ENCODE measurements at regions not wholly inside any gene's neighbourhood (a gene's known extent, or its start where the extent isn't known, plus 50 kb on each side); places are given as distances from the start of the nearest gene placed in this dataset.
"Not testable (repeated sequence)": the region's sequence is repeated elsewhere in the genome, so short reads cannot be mapped to it uniquely, and the experiment has no call there.

DNA sequence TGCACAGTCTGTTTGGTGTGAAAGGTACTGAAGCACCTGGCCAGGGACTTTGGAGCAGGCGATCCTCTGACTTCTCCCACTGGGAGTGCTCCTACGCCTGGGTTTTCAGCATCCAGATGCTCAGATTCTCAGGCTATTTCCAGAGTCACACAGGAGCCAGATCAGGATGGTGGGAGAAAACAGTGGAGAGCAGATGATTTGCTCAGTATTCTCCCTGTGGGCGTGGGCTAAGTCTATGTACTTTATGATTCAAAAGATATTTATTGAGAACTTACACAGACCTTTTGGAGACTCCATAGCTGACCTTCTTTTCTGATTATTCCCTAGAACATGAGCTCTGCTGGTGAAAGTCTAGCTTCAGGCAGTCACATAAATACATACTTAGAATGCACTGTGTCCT lies 134.6 kb downstream of the TENT5C start:
- 54 to 80% methylated on average over 1 to 3 of the region's 3 CpGs for WGBS, 2 donors (ENCODE audit: low coverage in 1 of 2)

DNA sequence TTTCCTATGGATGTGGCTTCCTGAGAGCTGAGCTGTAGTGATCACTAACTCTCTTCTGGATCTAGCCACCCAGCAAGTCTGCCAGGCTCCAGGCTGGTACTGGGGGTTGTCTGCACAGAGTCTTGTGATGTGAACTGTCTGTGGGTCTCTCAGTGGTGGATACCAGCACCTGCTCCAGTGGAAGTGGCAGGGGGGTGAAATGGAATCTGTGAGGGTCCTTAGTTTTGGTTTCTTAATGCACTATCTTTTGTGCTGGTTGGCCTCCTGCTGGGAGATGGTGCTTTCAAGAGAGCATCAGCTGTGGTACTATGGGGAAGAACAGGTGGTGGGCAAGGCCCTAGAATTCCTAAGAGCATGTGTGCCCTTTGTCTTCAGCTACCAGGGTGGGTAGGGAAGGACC lies 140.7 kb downstream of the TENT5C start:
- not testable (repeated sequence) for H3K27ac ChIP-seq, H3K9me3 ChIP-seq, H3K4me1 ChIP-seq, H3K4me3 ChIP-seq, H3K27me3 ChIP-seq, H3K36me3 ChIP-seq, ATAC-seq

More for the DNA sequence above, 134.6 kb downstream of the TENT5C start:
- Histone ChIP-seq H3K27me3 (no peaks in the 10 kb centered on the region), H3K4me1 (peaks cover 0 to 2% (median 0%) of the 10 kb centered on the region in 3 donors), H3K9me3 (no peaks in the 10 kb centered on the region), H3K27ac (no peak overlapping the region), H3K4me3 (no peak overlapping the region), H3K36me3 (no peaks in the 10 kb centered on the region)
- ATAC-seq, result no peak
- no peak for TF ChIP-seq POLR2A (IDR thresholded peaks at IDR 0.05)
- no peak for TF ChIP-seq POLR2AphosphoS5 (IDR thresholded peaks at IDR 0.05)
- TF ChIP-seq CTCF (IDR thresholded peaks at IDR 0.05), result no peak
- TF ChIP-seq EP300 (IDR thresholded peaks at IDR 0.05), result no peak

DNA sequence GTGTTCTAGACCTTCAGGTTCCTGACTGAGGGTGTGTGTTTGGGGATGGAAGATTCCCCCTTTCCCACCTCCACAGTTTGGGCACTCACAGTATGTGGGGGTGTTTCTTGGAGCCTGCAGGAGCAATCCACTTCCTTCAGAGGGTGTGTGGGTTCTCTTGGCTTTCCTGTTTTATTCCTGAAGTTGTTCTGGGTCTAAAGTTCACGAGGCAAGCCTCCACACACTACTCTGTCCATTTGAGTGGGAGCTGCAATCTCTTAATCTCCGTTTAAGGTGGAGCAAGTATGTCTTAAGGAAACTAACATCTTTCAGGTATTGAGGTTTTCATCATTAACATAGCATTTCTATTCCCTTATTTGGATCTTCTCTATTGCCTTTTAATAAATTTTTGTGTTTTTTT lies 141.8 kb downstream of the TENT5C start:
- H3K36me3 ChIP-seq, result no peaks in the 10 kb centered on the region
- no peak for ATAC-seq
- no peaks in the 10 kb centered on the region for H3K27me3 ChIP-seq
- TF ChIP-seq POLR2A (IDR thresholded peaks at IDR 0.05), result no peak
- TF ChIP-seq CTCF (IDR thresholded peaks at IDR 0.05), result no peak
- no peak for TF ChIP-seq POLR2AphosphoS5 (IDR thresholded peaks at IDR 0.05)
- no peak for TF ChIP-seq EP300 (IDR thresholded peaks at IDR 0.05)
- 53 to 73% methylated on average over 2 of the region's 2 CpGs for whole genome bisulfite sequencing, 2 donors (ENCODE audit: low coverage in 1 of 2)
- H3K4me1 ChIP-seq, result no peaks in the 10 kb centered on the region
- H3K27ac ChIP-seq, result no peak overlapping the region
- no peak overlapping the region for H3K4me3 ChIP-seq
- H3K9me3 ChIP-seq, result no peaks in the 10 kb centered on the region

DNA sequence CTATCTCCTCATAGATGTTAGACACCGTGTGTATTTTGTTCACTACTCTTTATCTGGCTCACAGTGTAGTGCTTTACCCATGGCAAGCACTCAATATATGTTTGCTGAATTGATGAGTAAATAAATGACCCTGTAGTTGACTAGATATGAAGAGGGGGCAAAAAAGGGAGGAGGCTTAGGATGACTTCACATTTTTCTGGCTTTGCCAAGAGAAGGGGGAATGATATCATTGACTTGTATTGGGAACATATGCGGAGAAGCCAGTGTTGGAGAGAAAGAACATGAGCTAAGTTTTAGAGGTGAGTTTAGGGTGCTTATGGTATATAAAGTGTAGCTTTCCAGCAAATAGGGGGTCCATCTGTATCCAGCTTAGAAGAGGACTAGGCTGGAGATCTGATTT lies 145.5 kb downstream of the TENT5C start:
- WGBS, 2 donors (ENCODE audit: low coverage in 1 of 2), result 67 to 96% methylated on average over 2 of the region's 2 CpGs
- no peak overlapping the region for H3K27ac ChIP-seq

DNA sequence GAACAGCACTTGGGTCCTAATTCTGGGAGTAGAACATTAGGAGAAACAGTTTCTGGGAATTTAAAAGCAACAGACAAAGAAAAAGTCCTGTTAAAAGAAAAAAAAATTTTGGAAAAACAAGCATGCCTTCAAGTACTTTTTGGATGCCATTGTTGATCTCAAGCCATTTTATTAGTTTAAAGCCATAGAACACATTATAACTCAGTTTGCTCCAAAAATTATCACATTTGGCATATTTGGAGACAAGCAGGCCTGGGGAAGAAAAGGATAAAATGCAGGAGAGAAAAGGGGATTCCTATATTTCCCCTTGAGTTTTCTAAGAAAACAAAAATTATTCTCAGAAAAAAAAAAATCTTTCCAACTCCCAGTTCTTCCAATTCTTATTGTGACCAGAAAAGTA lies 146.8 kb downstream of the TENT5C start:
- H3K27me3 ChIP-seq, result no peaks in the 10 kb centered on the region
- TF ChIP-seq POLR2A (IDR thresholded peaks at IDR 0.05) (no peak), POLR2AphosphoS5 (IDR thresholded peaks at IDR 0.05) (no peak), EP300 (IDR thresholded peaks at IDR 0.05) (no peak), CTCF (IDR thresholded peaks at IDR 0.05) (no peak)
- no peak overlapping the region for H3K27ac ChIP-seq
- H3K4me3 ChIP-seq, result no peak overlapping the region
- no peaks in the 10 kb centered on the region for H3K36me3 ChIP-seq
- H3K4me1 ChIP-seq, result peaks cover 0 to 13% (median 2%) of the 10 kb centered on the region in 3 donors
- ATAC-seq, result no peak
- no peaks in the 10 kb centered on the region for H3K9me3 ChIP-seq

More for the DNA sequence above, 145.5 kb downstream of the TENT5C start:
- no peak overlapping the region for H3K4me3 ChIP-seq
- no peak for ATAC-seq
- peaks cover 0 to 13% (median 2%) of the 10 kb centered on the region in 3 donors for H3K4me1 ChIP-seq
- no peak for TF ChIP-seq EP300 (IDR thresholded peaks at IDR 0.05)
- no peak for TF ChIP-seq POLR2A (IDR thresholded peaks at IDR 0.05)
- no peak for TF ChIP-seq CTCF (IDR thresholded peaks at IDR 0.05)
- no peak for TF ChIP-seq POLR2AphosphoS5 (IDR thresholded peaks at IDR 0.05)
- H3K27me3 ChIP-seq, result no peaks in the 10 kb centered on the region
- H3K9me3 ChIP-seq, result no peaks in the 10 kb centered on the region
- no peaks in the 10 kb centered on the region for H3K36me3 ChIP-seq

DNA sequence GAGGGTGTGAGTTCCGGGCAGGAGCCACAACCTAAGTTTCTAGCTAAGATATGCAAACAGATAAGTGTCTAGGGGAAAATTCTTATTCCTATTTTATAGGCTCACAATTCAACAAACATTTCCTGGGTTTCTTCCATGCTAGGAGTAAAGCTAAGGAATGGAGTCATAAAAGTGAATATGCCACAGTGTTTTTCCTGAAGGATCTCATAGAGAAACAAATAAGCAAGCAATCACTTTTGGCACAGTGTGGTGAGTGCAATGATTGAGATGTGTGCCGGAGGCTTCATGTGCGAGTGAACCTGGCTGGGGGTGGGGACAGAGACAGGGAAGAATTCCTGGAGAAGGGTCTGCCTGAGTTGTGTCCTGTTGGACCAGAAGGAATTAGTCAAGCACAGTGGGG lies 147.4 kb downstream of the TENT5C start:
- H3K4me3 ChIP-seq, result no peak overlapping the region
- H3K9me3 ChIP-seq, result no peaks in the 10 kb centered on the region
- no peak overlapping the region for H3K27ac ChIP-seq
- no peak for ATAC-seq
- peaks cover 0 to 13% (median 2%) of the 10 kb centered on the region in 3 donors for H3K4me1 ChIP-seq
- TF ChIP-seq CTCF (IDR thresholded peaks at IDR 0.05), result no peak
- no peak for TF ChIP-seq POLR2AphosphoS5 (IDR thresholded peaks at IDR 0.05)
- TF ChIP-seq EP300 (IDR thresholded peaks at IDR 0.05), result no peak
- no peak for TF ChIP-seq POLR2A (IDR thresholded peaks at IDR 0.05)
- no peaks in the 10 kb centered on the region for H3K36me3 ChIP-seq
- H3K27me3 ChIP-seq, result no peaks in the 10 kb centered on the region
- WGBS, 2 donors (ENCODE audit: low coverage in 1 of 2), result 81 to 89% methylated on average over 2 to 3 of the region's 3 CpGs

Data from gastroesophageal sphincter (tissue), 4 donors.